ENCODE measurements at regions not wholly inside any gene's neighbourhood (a gene's known extent, or its start where the extent isn't known, plus 50 kb on each side); places are given as distances from the start of the nearest gene placed in this dataset.

DNA sequence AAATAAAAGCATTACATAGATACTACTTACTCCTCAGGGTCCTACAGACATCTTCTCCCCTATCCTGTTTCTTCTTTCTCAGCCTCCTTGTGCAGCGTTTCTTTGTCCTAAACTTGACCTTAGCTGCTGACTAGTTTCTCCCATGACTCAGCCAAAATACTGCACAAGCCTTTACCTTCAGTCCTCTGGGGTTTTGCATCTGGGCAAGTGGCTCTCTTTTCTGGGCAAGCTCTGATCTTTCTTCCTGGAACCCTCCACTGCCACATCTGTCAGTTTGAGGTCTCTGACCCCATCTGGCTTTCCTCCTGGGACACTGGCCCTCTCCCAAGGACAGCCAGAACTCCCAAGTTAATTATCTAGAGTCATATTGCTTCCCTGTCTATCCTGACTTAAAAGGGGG lies 838.4 kb downstream of the DHX35 start:
- H3K9me2 ChIP-seq (ENCODE audit: insufficient read depth) = no peaks in the 10 kb centered on the region
- no peaks in the 10 kb centered on the region for H3K27me3 ChIP-seq (ENCODE audit: insufficient read depth, low read depth)
- no peaks in the 10 kb centered on the region for H4K20me1 ChIP-seq (ENCODE audit: insufficient read depth)
- ChIA-PET POLR2A (ENCODE audit: unreplicated experiment) (no interaction called here), CTCF (no interaction called here)
- TF ChIP-seq, protein P1, sequence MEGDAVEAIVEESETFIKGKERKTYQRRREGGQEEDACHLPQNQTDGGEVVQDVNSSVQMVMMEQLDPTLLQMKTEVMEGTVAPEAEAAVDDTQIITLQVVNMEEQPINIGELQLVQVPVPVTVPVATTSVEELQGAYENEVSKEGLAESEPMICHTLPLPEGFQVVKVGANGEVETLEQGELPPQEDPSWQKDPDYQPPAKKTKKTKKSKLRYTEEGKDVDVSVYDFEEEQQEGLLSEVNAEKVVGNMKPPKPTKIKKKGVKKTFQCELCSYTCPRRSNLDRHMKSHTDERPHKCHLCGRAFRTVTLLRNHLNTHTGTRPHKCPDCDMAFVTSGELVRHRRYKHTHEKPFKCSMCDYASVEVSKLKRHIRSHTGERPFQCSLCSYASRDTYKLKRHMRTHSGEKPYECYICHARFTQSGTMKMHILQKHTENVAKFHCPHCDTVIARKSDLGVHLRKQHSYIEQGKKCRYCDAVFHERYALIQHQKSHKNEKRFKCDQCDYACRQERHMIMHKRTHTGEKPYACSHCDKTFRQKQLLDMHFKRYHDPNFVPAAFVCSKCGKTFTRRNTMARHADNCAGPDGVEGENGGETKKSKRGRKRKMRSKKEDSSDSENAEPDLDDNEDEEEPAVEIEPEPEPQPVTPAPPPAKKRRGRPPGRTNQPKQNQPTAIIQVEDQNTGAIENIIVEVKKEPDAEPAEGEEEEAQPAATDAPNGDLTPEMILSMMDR (conservative IDR thresholded peaks at IDR 0.05) = no peak
- no peak for TF ChIP-seq EZH2 (IDR thresholded peaks at IDR 0.05; ENCODE audit: low read depth)
- H3K4me3 ChIP-seq = no peak overlapping the region
- no peak overlapping the region for H3K4me2 ChIP-seq
- no peaks in the 10 kb centered on the region for H3K36me3 ChIP-seq (ENCODE audit: low read depth)
- no peaks in the 10 kb centered on the region for H3K79me2 ChIP-seq (ENCODE audit: low read depth)
- H3K27ac ChIP-seq = no peak overlapping the region
- H2AFZ ChIP-seq = no peak overlapping the region
- intact Hi-C loops (cut with micrococcal nuclease; ENCODE audit: unreplicated experiment) = no loop called here
- H3K9me3 ChIP-seq (ENCODE audit: insufficient read depth, low read depth) = no peaks in the 10 kb centered on the region
- no peaks in the 10 kb centered on the region for H3K4me1 ChIP-seq (replicated peaks; ENCODE audit: insufficient read depth)
- no TSS peak for BruUV-seq (replicated peaks)
- DNase-seq = no peak
- no peaks in the 10 kb centered on the region for H3F3A ChIP-seq (ENCODE audit: insufficient read depth, low read depth)

- TF ChIP-seq, protein P1 (conservative IDR thresholded peaks at IDR 0.05) = no peak
- no peak for TF ChIP-seq EZH2 (IDR thresholded peaks at IDR 0.05; ENCODE audit: low read depth)
- Histone ChIP-seq H3K36me3 (ENCODE audit: low read depth) (no peaks in the 10 kb centered on the region), H3K9me2 (ENCODE audit: insufficient read depth) (no peaks in the 10 kb centered on the region), H3K27me3 (ENCODE audit: insufficient read depth, low read depth) (no peaks in the 10 kb centered on the region), H3K27ac (no peak overlapping the region), H3K79me2 (ENCODE audit: low read depth) (no peaks in the 10 kb centered on the region), H3F3A (ENCODE audit: insufficient read depth, low read depth) (no peaks in the 10 kb centered on the region), H4K20me1 (ENCODE audit: insufficient read depth) (no peaks in the 10 kb centered on the region), H3K4me1 (replicated peaks; ENCODE audit: insufficient read depth) (no peaks in the 10 kb centered on the region), H3K4me3 (no peak overlapping the region), H3K9me3 (ENCODE audit: insufficient read depth, low read depth) (no peaks in the 10 kb centered on the region), H3K4me2 (no peak overlapping the region), H2AFZ (no peak overlapping the region)
- intact Hi-C loops (cut with micrococcal nuclease; ENCODE audit: unreplicated experiment) = no loop called here
- DNase-seq = no peak
- no TSS peak for BruUV-seq (replicated peaks)
- ChIA-PET CTCF (no interaction called here), POLR2A (ENCODE audit: unreplicated experiment) (no interaction called here)
Observed at GRCh38 chr20:39800111-39800510, 838.0 kb downstream of the DHX35 start.

GRCh38 chr20:39799366-39799965 lies 837.3 kb downstream of the DHX35 start:
- TF ChIP-seq EZH2 (IDR thresholded peaks at IDR 0.05; ENCODE audit: low read depth) = no peak
- TF ChIP-seq, protein P1 (conservative IDR thresholded peaks at IDR 0.05) = no peak
- no peak for DNase-seq
- Histone ChIP-seq H3K36me3 (ENCODE audit: low read depth) (no peaks in the 10 kb centered on the region), H3K79me2 (ENCODE audit: low read depth) (no peaks in the 10 kb centered on the region), H3K4me2 (no peak overlapping the region), H3F3A (ENCODE audit: insufficient read depth, low read depth) (no peaks in the 10 kb centered on the region), H2AFZ (no peak overlapping the region), H3K27ac (no peak overlapping the region), H3K9me2 (ENCODE audit: insufficient read depth) (no peaks in the 10 kb centered on the region), H3K9me3 (ENCODE audit: insufficient read depth, low read depth) (no peaks in the 10 kb centered on the region), H4K20me1 (ENCODE audit: insufficient read depth) (no peaks in the 10 kb centered on the region), H3K4me3 (no peak overlapping the region), H3K4me1 (replicated peaks; ENCODE audit: insufficient read depth) (no peaks in the 10 kb centered on the region), H3K27me3 (ENCODE audit: insufficient read depth, low read depth) (no peaks in the 10 kb centered on the region)
- BruUV-seq (replicated peaks) = no TSS peak
- CTCF ChIA-PET = no interaction called here
- intact Hi-C loops (cut with micrococcal nuclease; ENCODE audit: unreplicated experiment) = no loop called here
- POLR2A ChIA-PET (ENCODE audit: unreplicated experiment) = no interaction called here
